GM21515 (cell line): ENCODE measurements at regions not wholly inside any gene's neighbourhood (a gene's known extent, or its start where the extent isn't known, plus 50 kb on each side); places are given as distances from the start of the nearest gene placed in this dataset.

ENCODE experiments used
- ATAC-seq: cut with Tn5 transposase; IDR thresholded peaks from one replicate; pipeline ENCODE4 v1.9.1; 2021; ENCODE audit not compliant: unreplicated experiment

- ATAC-seq, result no peak
These were observed 442.4 kb downstream of the CCSER2 start for GRCh38 chr10:84770824-84771223.

GRCh38 chr10:84783386-84783785 is 455.0 kb downstream of the CCSER2 start:
- peak; percentile 84 for ATAC-seq

- ATAC-seq, result no peak
These were observed 455.5 kb downstream of the CCSER2 start for GRCh38 chr10:84783909-84784308.

GRCh38 chr10:84784749-84785148 is 456.4 kb downstream of the CCSER2 start:
- ATAC-seq, result no peak

GRCh38 chr10:84789026-84789425 is 460.6 kb downstream of the CCSER2 start:
- ATAC-seq, result no peak

GRCh38 chr10:84798312-84798711 is 469.9 kb downstream of the CCSER2 start:
- ATAC-seq, result no peak

- no peak for ATAC-seq
These were observed 472.8 kb downstream of the CCSER2 start for GRCh38 chr10:84801156-84801555.

- no peak for ATAC-seq
These were observed 473.5 kb downstream of the CCSER2 start for GRCh38 chr10:84801916-84802315.

- no peak for ATAC-seq
These were observed 476.8 kb downstream of the CCSER2 start for GRCh38 chr10:84805149-84805548.

GRCh38 chr10:84811113-84811512 is 482.7 kb downstream of the CCSER2 start:
- no peak for ATAC-seq

- ATAC-seq, result no peak
These were observed 490.6 kb downstream of the CCSER2 start for GRCh38 chr10:84818961-84819360.

GRCh38 chr10:84820120-84820519 is 491.7 kb downstream of the CCSER2 start:
- ATAC-seq, result no peak

GRCh38 chr10:84820596-84820995 is 492.2 kb downstream of the CCSER2 start:
- ATAC-seq, result no peak

- ATAC-seq, result no peak
These were observed 494.7 kb downstream of the CCSER2 start for GRCh38 chr10:84822931-84823630.

GRCh38 chr10:84824525-84824924 is 496.1 kb downstream of the CCSER2 start:
- ATAC-seq, result no peak

GRCh38 chr10:84825330-84825729 is 496.9 kb downstream of the CCSER2 start:
- ATAC-seq, result no peak

GRCh38 chr10:84826704-84827103 is 498.3 kb downstream of the CCSER2 start:
- no peak for ATAC-seq

- ATAC-seq, result no peak
These were observed 500.7 kb downstream of the CCSER2 start for GRCh38 chr10:84829131-84829530.

- ATAC-seq, result no peak
These were observed 508.8 kb downstream of the CCSER2 start for GRCh38 chr10:84837041-84837812.

GRCh38 chr10:84837877-84838276 is 509.5 kb downstream of the CCSER2 start:
- ATAC-seq, result no peak

GRCh38 chr10:84838851-84839250 is 510.5 kb downstream of the CCSER2 start:
- no peak for ATAC-seq

GRCh38 chr10:84842593-84842992 is 514.2 kb downstream of the CCSER2 start:
- ATAC-seq, result no peak
